ENCODE measurements at regions not wholly inside any gene's neighbourhood (a gene's known extent, or its start where the extent isn't known, plus 50 kb on each side); places are given as distances from the start of the nearest gene placed in this dataset.

DNA sequence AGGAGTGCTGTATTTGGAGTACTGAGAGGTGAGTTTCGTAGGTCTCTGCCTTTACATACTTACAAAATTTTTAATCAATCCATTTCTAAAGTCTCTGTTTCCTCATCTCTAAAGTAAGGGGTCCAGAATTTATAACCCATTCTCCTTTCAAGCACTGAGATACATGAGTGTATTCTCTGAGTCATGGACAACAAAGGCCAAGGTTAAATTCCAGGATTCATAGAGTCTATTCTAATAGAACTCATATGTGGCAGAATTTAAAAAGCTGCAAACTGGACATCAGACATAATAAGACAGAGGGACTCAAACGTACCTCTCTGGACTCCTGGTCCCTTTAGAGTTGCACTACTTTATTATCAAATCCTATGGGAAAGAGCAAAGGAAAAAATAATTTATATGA lies 112.5 kb upstream of the SLIT3 start:
- Histone ChIP-seq H2AK5ac (ENCODE audit: low read length, severe bottlenecking) (no peak overlapping the region), H2BK15ac (ENCODE audit: low read depth, poor library complexity, severe bottlenecking) (no peak overlapping the region), H3K4me3 (ENCODE audit: insufficient read depth in 1 of 2, low read depth in 1 of 2, low read length in 2 of 2) (peak overlapping the region in 1 of 2 experiments; percentile 47), H3K4ac (ENCODE audit: low read depth in 1 of 2, low read length in 2 of 2) (no peak overlapping the region), H3K9ac (ENCODE audit: low read length) (peak overlapping the region; percentile 36), H4K91ac (ENCODE audit: low read length) (no peak overlapping the region), H3K36me3 (ENCODE audit: control insufficient read depth in 1 of 2, insufficient read depth in 2 of 2, low read depth in 1 of 2, low read length in 2 of 2) (no peaks in the 10 kb centered on the region), H2BK5ac (ENCODE audit: low read depth, low read length, poor library complexity, severe bottlenecking) (no peak overlapping the region), H3K23ac (ENCODE audit: low read length in 2 of 2) (no peak overlapping the region), H3K4me1 (ENCODE audit: control insufficient read depth, insufficient read depth, low read depth, low read length) (no peaks in the 10 kb centered on the region), H3K4me2 (ENCODE audit: low read length, poor library complexity, severe bottlenecking) (no peak overlapping the region), H2BK12ac (ENCODE audit: low read length in 2 of 2) (no peak overlapping the region), H2AFZ (ENCODE audit: low read depth, low read length) (no peak overlapping the region), H4K8ac (ENCODE audit: low read length) (no peak overlapping the region), H2BK120ac (ENCODE audit: low read depth, low read length) (no peak overlapping the region), H3K27me3 (ENCODE audit: control insufficient read depth in 1 of 2, insufficient read depth in 1 of 2, low read length in 2 of 2) (no peaks in the 10 kb centered on the region), H3K14ac (ENCODE audit: low read length in 2 of 2) (no peak overlapping the region), H3K18ac (ENCODE audit: low read depth in 1 of 2, low read length in 2 of 2) (no peak overlapping the region), H3K9me3 (ENCODE audit: control insufficient read depth, low read length) (peaks cover under 1% of the 10 kb centered on the region), H3K27ac (ENCODE audit: low read length, poor library complexity, severe bottlenecking) (no peak overlapping the region), H3K79me1 (replicated peaks; ENCODE audit: low read length, poor library complexity, severe bottlenecking) (no peaks in the 10 kb centered on the region)
- WGBS, result 17% methylated on average over 1 of the region's 2 CpGs
- no peak for DNase-seq

DNA sequence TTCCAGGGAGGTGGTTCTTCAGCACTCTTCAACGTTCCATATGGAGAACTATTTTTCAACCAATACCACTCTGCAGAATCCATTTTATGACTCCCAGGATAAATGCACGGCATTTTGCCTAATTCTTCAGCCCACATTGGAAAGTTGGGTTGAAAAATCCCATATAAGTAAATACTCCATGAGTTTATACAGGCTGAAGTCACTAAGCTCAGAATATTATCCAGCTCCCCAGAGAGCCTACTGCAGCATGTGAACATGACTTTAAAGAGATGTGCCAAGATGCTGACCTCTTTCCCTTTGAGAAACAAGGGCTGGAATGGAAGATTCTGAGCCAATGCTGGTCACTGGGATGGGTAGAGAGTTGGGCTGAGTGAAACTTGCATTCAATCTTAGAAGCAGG lies 111.9 kb upstream of the SLIT3 start:
- H3K9ac ChIP-seq (ENCODE audit: low read length), result peak overlapping the region; percentile 36

DNA sequence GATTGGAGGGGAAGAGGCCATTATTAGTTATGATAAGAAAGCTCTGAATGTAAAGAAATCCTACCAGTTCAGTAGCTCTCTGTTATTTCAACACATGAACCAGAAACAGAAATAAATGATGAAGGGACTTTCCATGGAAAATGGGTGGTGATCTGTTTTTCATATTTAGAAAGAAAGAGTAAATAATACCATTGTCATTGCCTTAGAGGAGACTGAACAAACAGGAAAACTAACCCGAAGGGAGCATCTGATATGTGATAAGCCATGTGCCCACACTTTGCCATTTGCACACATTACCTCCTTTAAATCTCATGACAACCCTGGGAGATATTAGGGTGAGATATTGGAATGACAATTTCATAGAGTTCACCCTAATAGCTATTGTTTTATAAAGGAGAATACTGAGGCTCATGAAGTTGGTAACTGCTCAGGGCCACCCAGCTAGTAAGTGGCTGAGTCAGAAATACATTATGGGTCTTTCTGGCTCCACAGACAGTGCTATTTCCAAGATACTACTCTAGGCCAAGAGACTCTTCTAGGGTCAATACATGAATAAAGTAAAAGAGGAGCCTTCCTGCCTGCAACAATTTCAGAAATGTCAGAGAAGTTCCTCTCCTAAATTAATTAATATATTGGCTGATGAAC lies 111.0 kb upstream of the SLIT3 start:
- Histone ChIP-seq H3K14ac (ENCODE audit: low read length in 2 of 2) (no peak overlapping the region), H2BK15ac (ENCODE audit: low read depth, poor library complexity, severe bottlenecking) (no peak overlapping the region), H3K4me3 (ENCODE audit: insufficient read depth in 1 of 2, low read depth in 1 of 2, low read length in 2 of 2) (no peak overlapping the region), H2BK120ac (ENCODE audit: low read depth, low read length) (no peak overlapping the region), H2AK5ac (ENCODE audit: low read length, severe bottlenecking) (no peak overlapping the region), H3K18ac (ENCODE audit: low read depth in 1 of 2, low read length in 2 of 2) (no peak overlapping the region), H3K4me1 (ENCODE audit: control insufficient read depth, insufficient read depth, low read depth, low read length) (no peaks in the 10 kb centered on the region), H3K27me3 (ENCODE audit: control insufficient read depth in 1 of 2, insufficient read depth in 1 of 2, low read length in 2 of 2) (no peaks in the 10 kb centered on the region), H3K23ac (ENCODE audit: low read length in 2 of 2) (no peak overlapping the region), H3K27ac (ENCODE audit: low read length, poor library complexity, severe bottlenecking) (no peak overlapping the region), H3K36me3 (ENCODE audit: control insufficient read depth in 1 of 2, insufficient read depth in 2 of 2, low read depth in 1 of 2, low read length in 2 of 2) (no peaks in the 10 kb centered on the region), H2BK5ac (ENCODE audit: low read depth, low read length, poor library complexity, severe bottlenecking) (no peak overlapping the region), H2AFZ (ENCODE audit: low read depth, low read length) (no peak overlapping the region), H4K91ac (ENCODE audit: low read length) (no peak overlapping the region), H3K79me1 (replicated peaks; ENCODE audit: low read length, poor library complexity, severe bottlenecking) (no peaks in the 10 kb centered on the region), H3K4ac (ENCODE audit: low read depth in 1 of 2, low read length in 2 of 2) (no peak overlapping the region), H3K9me3 (ENCODE audit: control insufficient read depth, low read length) (no peaks in the 10 kb centered on the region), H2BK12ac (ENCODE audit: low read length in 2 of 2) (no peak overlapping the region), H4K8ac (ENCODE audit: low read length) (no peak overlapping the region), H3K4me2 (ENCODE audit: low read length, poor library complexity, severe bottlenecking) (no peak overlapping the region), H3K9ac (ENCODE audit: low read length) (peak overlapping the region; percentile 37)
- no CpG with 5 or more reads among the region's 1 CpG for WGBS
- no peak for DNase-seq

More for the DNA sequence above, 111.9 kb upstream of the SLIT3 start:
- no peak for DNase-seq
- no peak overlapping the region for H3K14ac ChIP-seq (ENCODE audit: low read length in 2 of 2)
- no peaks in the 10 kb centered on the region for H3K9me3 ChIP-seq (ENCODE audit: control insufficient read depth, low read length)
- no peak overlapping the region for H4K8ac ChIP-seq (ENCODE audit: low read length)
- no peak overlapping the region for H3K27ac ChIP-seq (ENCODE audit: low read length, poor library complexity, severe bottlenecking)
- H3K23ac ChIP-seq (ENCODE audit: low read length in 2 of 2), result no peak overlapping the region
- peak overlapping the region in 1 of 2 experiments; percentile 47 for H3K4me3 ChIP-seq (ENCODE audit: insufficient read depth in 1 of 2, low read depth in 1 of 2, low read length in 2 of 2)
- H2AK5ac ChIP-seq (ENCODE audit: low read length, severe bottlenecking), result no peak overlapping the region
- 67% methylated on average over 1 of the region's 2 CpGs for WGBS
- no peak overlapping the region for H2AFZ ChIP-seq (ENCODE audit: low read depth, low read length)
- H3K18ac ChIP-seq (ENCODE audit: low read depth in 1 of 2, low read length in 2 of 2), result no peak overlapping the region
- H2BK12ac ChIP-seq (ENCODE audit: low read length in 2 of 2), result no peak overlapping the region
- H3K4me2 ChIP-seq (ENCODE audit: low read length, poor library complexity, severe bottlenecking), result no peak overlapping the region
- H3K79me1 ChIP-seq (replicated peaks; ENCODE audit: low read length, poor library complexity, severe bottlenecking), result no peaks in the 10 kb centered on the region
- no peaks in the 10 kb centered on the region for H3K4me1 ChIP-seq (ENCODE audit: control insufficient read depth, insufficient read depth, low read depth, low read length)
- no peak overlapping the region for H2BK15ac ChIP-seq (ENCODE audit: low read depth, poor library complexity, severe bottlenecking)
- no peak overlapping the region for H2BK120ac ChIP-seq (ENCODE audit: low read depth, low read length)
- H2BK5ac ChIP-seq (ENCODE audit: low read depth, low read length, poor library complexity, severe bottlenecking), result no peak overlapping the region
- H4K91ac ChIP-seq (ENCODE audit: low read length), result no peak overlapping the region
- H3K27me3 ChIP-seq (ENCODE audit: control insufficient read depth in 1 of 2, insufficient read depth in 1 of 2, low read length in 2 of 2), result no peaks in the 10 kb centered on the region
- no peak overlapping the region for H3K4ac ChIP-seq (ENCODE audit: low read depth in 1 of 2, low read length in 2 of 2)
- H3K36me3 ChIP-seq (ENCODE audit: control insufficient read depth in 1 of 2, insufficient read depth in 2 of 2, low read depth in 1 of 2, low read length in 2 of 2), result no peaks in the 10 kb centered on the region

DNA sequence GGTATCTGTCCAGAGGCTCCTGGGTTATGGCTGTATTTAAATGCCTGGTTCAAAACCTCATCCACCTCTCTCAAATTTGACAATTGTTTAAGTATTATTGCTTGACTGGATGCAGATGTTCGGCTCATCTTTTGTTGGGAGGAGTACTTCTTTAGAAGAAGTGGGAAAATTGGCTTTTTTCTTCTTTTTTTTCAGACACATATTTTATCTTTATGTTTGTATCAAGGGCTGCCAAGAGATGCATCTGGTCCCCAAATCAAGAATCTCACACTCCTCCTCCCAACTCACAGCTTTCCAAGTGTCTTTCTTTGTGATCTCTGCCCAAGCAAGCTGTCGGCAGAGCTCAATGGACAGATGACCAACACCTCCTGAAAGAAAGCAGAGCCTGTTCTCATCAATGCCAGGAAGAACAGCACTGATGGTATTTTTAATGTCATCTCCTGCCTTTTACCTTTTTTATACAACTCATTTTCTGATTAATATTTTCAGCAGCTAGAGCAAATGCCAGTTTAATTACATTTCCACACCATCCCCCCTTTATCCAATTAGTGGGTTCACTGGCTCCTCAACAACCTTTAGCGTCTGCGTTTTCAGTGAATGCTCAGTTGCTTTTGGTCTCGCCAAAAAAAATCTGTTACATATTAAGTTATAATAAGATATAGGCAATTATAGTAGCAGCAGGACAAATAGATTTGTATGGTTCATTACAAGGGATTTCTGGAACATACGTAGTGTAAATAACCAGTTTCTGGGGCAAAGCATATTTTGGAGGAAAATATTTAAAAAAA lies 110.3 kb upstream of the SLIT3 start:
- no peak overlapping the region for H3K4ac ChIP-seq (ENCODE audit: low read depth in 1 of 2, low read length in 2 of 2)
- no peak overlapping the region for H3K4me3 ChIP-seq (ENCODE audit: insufficient read depth in 1 of 2, low read depth in 1 of 2, low read length in 2 of 2)
- no peak overlapping the region for H3K27ac ChIP-seq (ENCODE audit: low read length, poor library complexity, severe bottlenecking)
- H3K14ac ChIP-seq (ENCODE audit: low read length in 2 of 2), result no peak overlapping the region
- H3K4me2 ChIP-seq (ENCODE audit: low read length, poor library complexity, severe bottlenecking), result no peak overlapping the region
- H3K23ac ChIP-seq (ENCODE audit: low read length in 2 of 2), result no peak overlapping the region
- no peak overlapping the region for H4K91ac ChIP-seq (ENCODE audit: low read length)
- no peak overlapping the region for H2AFZ ChIP-seq (ENCODE audit: low read depth, low read length)
- no peak overlapping the region for H2BK15ac ChIP-seq (ENCODE audit: low read depth, poor library complexity, severe bottlenecking)
- peak overlapping the region; percentile 37 for H3K9ac ChIP-seq (ENCODE audit: low read length)
- 79% methylated on average over 4 of the region's 6 CpGs for WGBS
- H3K4me1 ChIP-seq (ENCODE audit: control insufficient read depth, insufficient read depth, low read depth, low read length), result no peaks in the 10 kb centered on the region
- no peak overlapping the region for H4K8ac ChIP-seq (ENCODE audit: low read length)
- no peaks in the 10 kb centered on the region for H3K27me3 ChIP-seq (ENCODE audit: control insufficient read depth in 1 of 2, insufficient read depth in 1 of 2, low read length in 2 of 2)
- no peak overlapping the region for H3K18ac ChIP-seq (ENCODE audit: low read depth in 1 of 2, low read length in 2 of 2)
- no peak for DNase-seq
- H3K79me1 ChIP-seq (replicated peaks; ENCODE audit: low read length, poor library complexity, severe bottlenecking), result no peaks in the 10 kb centered on the region
- no peak overlapping the region for H2BK12ac ChIP-seq (ENCODE audit: low read length in 2 of 2)
- no peak overlapping the region for H2BK5ac ChIP-seq (ENCODE audit: low read depth, low read length, poor library complexity, severe bottlenecking)
- H3K9me3 ChIP-seq (ENCODE audit: control insufficient read depth, low read length), result no peaks in the 10 kb centered on the region
- no peaks in the 10 kb centered on the region for H3K36me3 ChIP-seq (ENCODE audit: control insufficient read depth in 1 of 2, insufficient read depth in 2 of 2, low read depth in 1 of 2, low read length in 2 of 2)
- no peak overlapping the region for H2BK120ac ChIP-seq (ENCODE audit: low read depth, low read length)
- H2AK5ac ChIP-seq (ENCODE audit: low read length, severe bottlenecking), result no peak overlapping the region

Measured in mesenchymal stem cell (in vitro differentiated cells and primary cell).